ENCODE measurements at regions not wholly inside any gene's neighbourhood (a gene's known extent, or its start where the extent isn't known, plus 50 kb on each side); places are given as distances from the start of the nearest gene placed in this dataset.

GRCh38 chr11:80632156-80632555 is 1191.3 kb upstream of the TENM4 start:
- TF ChIP-seq CTCF (IDR thresholded peaks at IDR 0.05) (no peak), POLR2A (IDR thresholded peaks at IDR 0.05) (no peak)
